HepG2 (cell line): ENCODE measurements at regions not wholly inside any gene's neighbourhood (a gene's known extent, or its start where the extent isn't known, plus 50 kb on each side); places are given as distances from the start of the nearest gene placed in this dataset.

Source experiments
- ATAC-seq: fragments of 200-7000 bp; cut with Tn5 transposase; 3 replicates; pipeline ENCODE4 v1.9.1; 2020; ENCODE audit warnings: mild to moderate bottlenecking, moderate library complexity
- BruUV-seq: library from RNA; stranded (reverse); fragments of 400-500 nt; replicated peaks from 2 replicates; lab custom pipeline; 2021; lab: Mats Ljungman, UMichigan
- CTCF ChIA-PET: fragments of 300-600 bp; formaldehyde crosslinking; extraction: SDS; loops from one replicate; lab custom pipeline; 2021; ENCODE audit warnings: low total read pairs, inconsistent platforms, low intra/inter-chr PET ratio; lab: Yijun Ruan, JAX
- POLR2A ChIA-PET: fragments of 350-600 bp; sonication (Branson Sonifier 250); formaldehyde crosslinking; loops from one replicate; lab custom pipeline; 2020; ENCODE audit warnings: antibody characterized with exemption, inconsistent platforms; lab: Yijun Ruan, JAX
- DNase-seq: peaks from one replicate; pipeline ENCODE4 v3.0.0-alpha.2; 2015; ENCODE audit warnings: low spot score
- FAIRE-seq: peaks from 3 replicates; lab custom pipeline; 2011; peaks lifted over from hg19 to GRCh38; lab: Jason Lieb, UNC
- H2AFZ ChIP-seq: one replicate; pipeline ENCODE4 v1.6.1; 2011; ENCODE audit warnings: low read length, inconsistent platforms
- H3K27ac ChIP-seq: fragments of 300-600 bp; 3 replicates; pipeline ENCODE4 v1.8.0; 2011; ENCODE audit warnings: mixed run types, mild to moderate bottlenecking, mixed read lengths, low read length, inconsistent platforms; ENCODE audit not compliant: insufficient read depth; ENCODE audit errors: extremely low read length
- H3K27me3 ChIP-seq, 2 experiments: fragments of 200-600 bp in 1 of 2; 2 replicates in 1 of 2; 3 replicates in 1 of 2; pipeline versions ENCODE4 v1.6.0 to v1.8.0; 2011; ENCODE audit warnings: low read length in 2 of 2, mild to moderate bottlenecking in 2 of 2, moderate library complexity in 2 of 2, inconsistent platforms in 1 of 2; ENCODE audit not compliant: insufficient read depth in 2 of 2, control insufficient read depth in 1 of 2
- H3K36me3 ChIP-seq, 2 experiments: fragments of 200-600 bp in 1 of 2; replicated peaks in 1 of 2; 2 replicates in 1 of 2; 3 replicates in 1 of 2; pipeline versions ENCODE4 v1.5.1 to v1.8.0; 2011; ENCODE audit warnings: low read length in 2 of 2, inconsistent platforms in 1 of 2; ENCODE audit not compliant: insufficient read depth in 2 of 2, control insufficient read depth in 1 of 2
- H3K4me1 ChIP-seq: 2 replicates; pipeline ENCODE4 v1.5.1; 2012; ENCODE audit warnings: low read length, inconsistent platforms; ENCODE audit not compliant: insufficient read depth
- H3K4me2 ChIP-seq: 2 replicates; pipeline ENCODE4 v1.6.0; 2011; ENCODE audit warnings: low read depth, low read length, inconsistent platforms
- H3K4me3 ChIP-seq, 3 experiments: fragments of 200-600 bp in 1 of 3; sonication (generic), shearing (Covaris generic) in 1 of 3; replicated peaks in 1 of 3; 2 replicates each; pipeline ENCODE4 v1.5.1; 2011 to 2016; ENCODE audit warnings: low read length in 3 of 3, inconsistent platforms in 2 of 3, low read depth in 2 of 3, mild to moderate bottlenecking in 2 of 3, control low read depth in 1 of 3, mixed read lengths in 1 of 3; ENCODE audit not compliant: insufficient read depth in 1 of 3
- H3K79me2 ChIP-seq: one replicate; pipeline ENCODE4 v1.6.1; 2011; ENCODE audit warnings: low read length, inconsistent platforms; ENCODE audit not compliant: insufficient read depth
- H3K9ac ChIP-seq: 2 replicates; pipeline ENCODE4 v1.6.0; 2011; ENCODE audit warnings: mild to moderate bottlenecking, low read depth, low read length, inconsistent platforms; ENCODE audit not compliant: insufficient read depth
- H3K9me3 ChIP-seq: 2 replicates; pipeline ENCODE4 v1.5.1; 2012; ENCODE audit warnings: mild to moderate bottlenecking, low read length
- H4K20me1 ChIP-seq: 2 replicates; pipeline ENCODE4 v1.6.0; 2011; ENCODE audit warnings: inconsistent platforms, mild to moderate bottlenecking, low read length, moderate library complexity; ENCODE audit not compliant: insufficient read depth
- DNMT1 ChIP-seq: sonication (generic); formaldehyde crosslinking; IDR thresholded peaks from 2 replicates; pipeline ENCODE4 v1.5.1; 2020; ENCODE audit warnings: mild to moderate bottlenecking, missing genetic modification reagents
- DPF2 ChIP-seq: sonication (generic); formaldehyde crosslinking; IDR thresholded peaks from 2 replicates; pipeline ENCODE4 v1.4.0; 2020; ENCODE audit warnings: mild to moderate bottlenecking, low read depth, missing genetic modification reagents, borderline replicate concordance
- KDM2A ChIP-seq: sonication (generic); formaldehyde crosslinking; IDR thresholded peaks from 2 replicates; pipeline ENCODE4 v1.4.0; 2020; ENCODE audit warnings: low read depth, missing genetic modification reagents, borderline replicate concordance
- NFATC3 ChIP-seq: sonication (generic); formaldehyde crosslinking; IDR thresholded peaks from 2 replicates; pipeline ENCODE4 v1.5.1; 2020; ENCODE audit warnings: mild to moderate bottlenecking, missing genetic modification reagents
- TGIF2 ChIP-seq: IDR thresholded peaks from 2 replicates; pipeline ENCODE4 v1.6.1; 2016; ENCODE audit warnings: control low read depth, missing compliant biosample characterization
- ZBTB7A ChIP-seq: sonication (generic); formaldehyde crosslinking; IDR thresholded peaks from 2 replicates; pipeline ENCODE4 v1.8.0; 2022; ENCODE audit warnings: mild to moderate bottlenecking, missing genetic modification reagents
- ZNF12 ChIP-seq: sonication (generic); formaldehyde crosslinking; IDR thresholded peaks from 2 replicates; pipeline ENCODE4 v1.5.0; 2020; ENCODE audit warnings: missing genetic modification reagents
- ZNF432 ChIP-seq: sonication (generic); formaldehyde crosslinking; IDR thresholded peaks from 2 replicates; pipeline ENCODE4 v1.5.0; 2020; ENCODE audit warnings: missing genetic modification reagents, mild to moderate bottlenecking, borderline replicate concordance
- ZNF501 ChIP-seq: sonication (generic); formaldehyde crosslinking; IDR thresholded peaks from 2 replicates; pipeline ENCODE4 v1.5.1; 2020; ENCODE audit warnings: mild to moderate bottlenecking, moderate library complexity, missing genetic modification reagents
- ZNF547 ChIP-seq: sonication (generic); formaldehyde crosslinking; IDR thresholded peaks from 2 replicates; pipeline ENCODE4 v1.5.1; 2020; ENCODE audit warnings: mild to moderate bottlenecking, missing genetic modification reagents
- ZNF660 ChIP-seq: sonication (generic); formaldehyde crosslinking; IDR thresholded peaks from 2 replicates; pipeline ENCODE4 v1.5.1; 2020; ENCODE audit warnings: mild to moderate bottlenecking, low read depth, missing genetic modification reagents, borderline replicate concordance
- ZNF749 ChIP-seq: sonication (generic); formaldehyde crosslinking; IDR thresholded peaks from 2 replicates; pipeline ENCODE4 v1.8.0; 2022; ENCODE audit warnings: mild to moderate bottlenecking, missing genetic modification reagents, moderate library complexity, borderline replicate concordance
- WGBS: methylation state at CpG from one replicate; pipeline ENCODE4 v1.1.6; 2017; ENCODE audit warnings: low lambda C conversion rate; 5-methylcytosine and 5-hydroxymethylcytosine counted together
- in situ Hi-C: cut with HindIII; loops from 2 replicates; pipeline ENCODE4 v1.10.0; 2017; ENCODE audit warnings: low pct_unique_long_range_greater_than_20kb; ENCODE audit not compliant: extremely low pct_ligation_motif_present
- intact Hi-C: fragments of 100-400 bp; cut with micrococcal nuclease; formaldehyde crosslinking; loops from one replicate; pipeline ENCODE4 v1.10.0; 2022; ENCODE audit not compliant: unreplicated experiment
- TF ChIP-seq, protein P1 (sequence below): sonication (generic); formaldehyde crosslinking; IDR thresholded peaks from 2 replicates; pipeline ENCODE4 v1.8.0; 2022; ENCODE audit warnings: missing genetic modification reagents, mild to moderate bottlenecking, moderate library complexity, borderline replicate concordance
- TF ChIP-seq, protein P2 (sequence below): sonication (generic); formaldehyde crosslinking; IDR thresholded peaks from 2 replicates; pipeline ENCODE4 v1.4.0; 2020; ENCODE audit warnings: missing genetic modification reagents, borderline replicate concordance
- TF ChIP-seq, protein P3 (sequence below): sonication (generic); formaldehyde crosslinking; IDR thresholded peaks from 2 replicates; pipeline ENCODE4 v1.4.0; 2020; ENCODE audit warnings: missing genetic modification reagents
- TF ChIP-seq, protein P4 (sequence below): sonication (generic); formaldehyde crosslinking; IDR thresholded peaks from 2 replicates; pipeline ENCODE4 v1.4.0; 2020; ENCODE audit warnings: missing genetic modification reagents

DNA sequence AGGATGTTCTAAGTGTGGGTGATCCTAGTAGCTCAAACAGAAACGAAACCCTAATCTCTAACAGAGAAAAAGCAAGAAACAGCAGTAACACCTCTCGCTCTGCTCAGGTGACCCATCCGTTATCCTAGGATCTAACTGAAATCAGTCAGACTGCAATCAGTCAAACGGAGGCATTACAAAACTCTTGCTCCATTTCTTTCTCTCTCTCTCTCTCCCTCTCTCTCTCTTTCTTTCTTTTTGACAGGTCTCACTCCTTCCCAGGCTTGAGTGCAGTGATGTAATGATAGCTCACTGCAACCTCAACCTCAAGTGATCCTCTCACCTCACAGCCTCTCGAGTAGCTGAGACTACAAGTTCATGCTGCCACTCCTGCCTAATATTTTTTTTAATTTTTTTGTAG lies 1283.5 kb upstream of the CELF2 start (continued):
- TF ChIP-seq, protein P1, sequence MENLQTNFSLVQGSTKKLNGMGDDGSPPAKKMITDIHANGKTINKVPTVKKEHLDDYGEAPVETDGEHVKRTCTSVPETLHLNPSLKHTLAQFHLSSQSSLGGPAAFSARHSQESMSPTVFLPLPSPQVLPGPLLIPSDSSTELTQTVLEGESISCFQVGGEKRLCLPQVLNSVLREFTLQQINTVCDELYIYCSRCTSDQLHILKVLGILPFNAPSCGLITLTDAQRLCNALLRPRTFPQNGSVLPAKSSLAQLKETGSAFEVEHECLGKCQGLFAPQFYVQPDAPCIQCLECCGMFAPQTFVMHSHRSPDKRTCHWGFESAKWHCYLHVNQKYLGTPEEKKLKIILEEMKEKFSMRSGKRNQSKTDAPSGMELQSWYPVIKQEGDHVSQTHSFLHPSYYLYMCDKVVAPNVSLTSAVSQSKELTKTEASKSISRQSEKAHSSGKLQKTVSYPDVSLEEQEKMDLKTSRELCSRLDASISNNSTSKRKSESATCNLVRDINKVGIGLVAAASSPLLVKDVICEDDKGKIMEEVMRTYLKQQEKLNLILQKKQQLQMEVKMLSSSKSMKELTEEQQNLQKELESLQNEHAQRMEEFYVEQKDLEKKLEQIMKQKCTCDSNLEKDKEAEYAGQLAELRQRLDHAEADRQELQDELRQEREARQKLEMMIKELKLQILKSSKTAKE (CRISPR knock-in tag), result no peak

DNA sequence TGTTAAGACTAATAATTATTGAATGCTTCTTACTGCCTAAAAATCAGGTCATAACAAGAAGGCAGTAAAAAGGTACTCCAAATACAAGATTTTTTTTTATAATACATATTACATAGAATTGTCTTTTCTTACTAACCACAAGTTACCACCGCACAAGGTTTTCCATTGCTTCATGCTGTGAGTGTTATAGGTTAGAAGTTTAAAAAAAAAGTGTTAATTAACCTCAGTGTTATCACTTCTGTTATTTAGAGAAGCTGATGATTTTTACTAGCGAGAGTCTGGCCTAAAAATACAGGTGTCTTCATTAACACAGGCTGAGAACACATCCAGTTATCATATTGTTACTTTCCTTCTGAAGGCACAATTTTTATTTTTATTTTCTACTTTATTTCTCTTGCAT lies 1281.9 kb upstream of the CELF2 start:
- 2% methylated on average over 2 of the region's 2 CpGs for WGBS
- Histone ChIP-seq H3K36me3 (no peaks in the 10 kb centered on the region), H3K4me1 (no peaks in the 10 kb centered on the region), H3K4me2 (no peak overlapping the region), H3K4me3 (no peak overlapping the region), H4K20me1 (no peaks in the 10 kb centered on the region), H3K27ac (no peak overlapping the region), H3K9me3 (peaks cover 80% of the 10 kb centered on the region), H2AFZ (no peak overlapping the region), H3K27me3 (no peaks in the 10 kb centered on the region), H3K9ac (no peak overlapping the region), H3K79me2 (no peaks in the 10 kb centered on the region)
- FAIRE-seq (no peak), DNase-seq (no peak), ATAC-seq (no peak)
- no TSS peak for BruUV-seq
- ChIA-PET POLR2A (no interaction called here), CTCF (no interaction called here)
- in situ Hi-C loops, result no loop called here
- intact Hi-C loops, result no loop called here
- TF ChIP-seq TGIF2 (no peak), NFATC3 (CRISPR knock-in tag) (no peak), DPF2 (no peak), ZBTB7A (CRISPR knock-in tag) (no peak), ZNF660 (CRISPR knock-in tag) (no peak), ZNF432 (CRISPR knock-in tag) (no peak), DNMT1 (CRISPR knock-in tag) (no peak), ZNF501 (CRISPR knock-in tag) (no peak), ZNF547 (CRISPR knock-in tag) (no peak), ZNF12 (CRISPR knock-in tag) (no peak), ZNF749 (no peak), KDM2A (CRISPR knock-in tag) (no peak)
- TF ChIP-seq, protein P2, sequence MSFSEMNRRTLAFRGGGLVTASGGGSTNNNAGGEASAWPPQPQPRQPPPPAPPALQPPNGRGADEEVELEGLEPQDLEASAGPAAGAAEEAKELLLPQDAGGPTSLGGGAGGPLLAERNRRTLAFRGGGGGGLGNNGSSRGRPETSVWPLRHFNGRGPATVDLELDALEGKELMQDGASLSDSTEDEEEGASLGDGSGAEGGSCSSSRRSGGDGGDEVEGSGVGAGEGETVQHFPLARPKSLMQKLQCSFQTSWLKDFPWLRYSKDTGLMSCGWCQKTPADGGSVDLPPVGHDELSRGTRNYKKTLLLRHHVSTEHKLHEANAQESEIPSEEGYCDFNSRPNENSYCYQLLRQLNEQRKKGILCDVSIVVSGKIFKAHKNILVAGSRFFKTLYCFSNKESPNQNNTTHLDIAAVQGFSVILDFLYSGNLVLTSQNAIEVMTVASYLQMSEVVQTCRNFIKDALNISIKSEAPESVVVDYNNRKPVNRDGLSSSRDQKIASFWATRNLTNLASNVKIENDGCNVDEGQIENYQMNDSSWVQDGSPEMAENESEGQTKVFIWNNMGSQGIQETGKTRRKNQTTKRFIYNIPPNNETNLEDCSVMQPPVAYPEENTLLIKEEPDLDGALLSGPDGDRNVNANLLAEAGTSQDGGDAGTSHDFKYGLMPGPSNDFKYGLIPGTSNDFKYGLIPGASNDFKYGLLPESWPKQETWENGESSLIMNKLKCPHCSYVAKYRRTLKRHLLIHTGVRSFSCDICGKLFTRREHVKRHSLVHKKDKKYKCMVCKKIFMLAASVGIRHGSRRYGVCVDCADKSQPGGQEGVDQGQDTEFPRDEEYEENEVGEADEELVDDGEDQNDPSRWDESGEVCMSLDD (CRISPR knock-in tag), result no peak
- TF ChIP-seq, protein P3, sequence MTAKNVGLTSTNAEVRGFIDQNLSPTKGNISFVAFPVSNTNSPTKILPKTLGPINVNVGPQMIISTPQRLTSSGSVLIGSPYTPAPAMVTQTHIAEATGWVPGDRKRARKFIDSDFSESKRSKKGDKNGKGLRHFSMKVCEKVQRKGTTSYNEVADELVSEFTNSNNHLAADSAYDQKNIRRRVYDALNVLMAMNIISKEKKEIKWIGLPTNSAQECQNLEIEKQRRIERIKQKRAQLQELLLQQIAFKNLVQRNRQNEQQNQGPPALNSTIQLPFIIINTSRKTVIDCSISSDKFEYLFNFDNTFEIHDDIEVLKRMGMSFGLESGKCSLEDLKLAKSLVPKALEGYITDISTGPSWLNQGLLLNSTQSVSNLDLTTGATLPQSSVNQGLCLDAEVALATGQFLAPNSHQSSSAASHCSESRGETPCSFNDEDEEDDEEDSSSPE, result no peak
- TF ChIP-seq, protein P4, sequence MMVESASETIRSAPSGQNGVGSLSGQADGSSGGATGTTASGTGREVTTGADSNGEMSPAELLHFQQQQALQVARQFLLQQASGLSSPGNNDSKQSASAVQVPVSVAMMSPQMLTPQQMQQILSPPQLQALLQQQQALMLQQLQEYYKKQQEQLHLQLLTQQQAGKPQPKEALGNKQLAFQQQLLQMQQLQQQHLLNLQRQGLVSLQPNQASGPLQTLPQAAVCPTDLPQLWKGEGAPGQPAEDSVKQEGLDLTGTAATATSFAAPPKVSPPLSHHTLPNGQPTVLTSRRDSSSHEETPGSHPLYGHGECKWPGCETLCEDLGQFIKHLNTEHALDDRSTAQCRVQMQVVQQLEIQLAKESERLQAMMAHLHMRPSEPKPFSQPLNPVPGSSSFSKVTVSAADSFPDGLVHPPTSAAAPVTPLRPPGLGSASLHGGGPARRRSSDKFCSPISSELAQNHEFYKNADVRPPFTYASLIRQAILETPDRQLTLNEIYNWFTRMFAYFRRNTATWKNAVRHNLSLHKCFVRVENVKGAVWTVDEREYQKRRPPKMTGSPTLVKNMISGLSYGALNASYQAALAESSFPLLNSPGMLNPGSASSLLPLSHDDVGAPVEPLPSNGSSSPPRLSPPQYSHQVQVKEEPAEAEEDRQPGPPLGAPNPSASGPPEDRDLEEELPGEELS (CRISPR knock-in tag), result no peak
